ENCODE measurements at regions not wholly inside any gene's neighbourhood (a gene's known extent, or its start where the extent isn't known, plus 50 kb on each side); places are given as distances from the start of the nearest gene placed in this dataset.

GRCh38 chr2:53314718-53315117 lies 452.9 kb upstream of the CHAC2 start:
- no peak for TF ChIP-seq FOXP2 (optimal IDR thresholded peaks at IDR 0.05; ENCODE audit: borderline replicate concordance, extremely low read depth, extremely low read length, insufficient read depth)
- no peak for TF ChIP-seq POLR2AphosphoS5 (IDR thresholded peaks at IDR 0.05; ENCODE audit: low read depth, low read length)
- TF ChIP-seq TAF1 (IDR thresholded peaks at IDR 0.05; ENCODE audit: borderline replicate concordance, insufficient read depth, low read length) = no peak

DNA sequence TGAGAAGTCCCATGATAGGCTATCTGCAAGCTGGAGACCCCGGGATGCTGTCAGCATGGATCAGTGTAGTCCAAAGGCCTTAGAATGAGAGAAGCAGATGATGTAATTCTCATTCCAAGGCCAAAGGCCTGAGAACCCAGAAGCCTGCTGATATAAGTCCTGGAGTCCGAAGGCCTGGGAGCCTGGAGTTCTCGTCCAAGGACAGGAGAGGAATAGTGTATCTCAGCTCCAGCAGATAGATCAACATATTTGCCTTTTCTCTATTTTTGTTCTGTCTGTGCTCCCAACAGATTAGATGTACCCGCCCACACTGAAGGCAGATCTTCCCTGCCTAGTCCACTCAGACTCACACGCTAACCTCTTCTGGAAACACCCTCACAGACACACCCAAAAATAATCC lies 454.9 kb upstream of the CHAC2 start:
- no peak for TF ChIP-seq POLR2AphosphoS5 (IDR thresholded peaks at IDR 0.05; ENCODE audit: low read depth, low read length)
- TF ChIP-seq, protein P1, sequence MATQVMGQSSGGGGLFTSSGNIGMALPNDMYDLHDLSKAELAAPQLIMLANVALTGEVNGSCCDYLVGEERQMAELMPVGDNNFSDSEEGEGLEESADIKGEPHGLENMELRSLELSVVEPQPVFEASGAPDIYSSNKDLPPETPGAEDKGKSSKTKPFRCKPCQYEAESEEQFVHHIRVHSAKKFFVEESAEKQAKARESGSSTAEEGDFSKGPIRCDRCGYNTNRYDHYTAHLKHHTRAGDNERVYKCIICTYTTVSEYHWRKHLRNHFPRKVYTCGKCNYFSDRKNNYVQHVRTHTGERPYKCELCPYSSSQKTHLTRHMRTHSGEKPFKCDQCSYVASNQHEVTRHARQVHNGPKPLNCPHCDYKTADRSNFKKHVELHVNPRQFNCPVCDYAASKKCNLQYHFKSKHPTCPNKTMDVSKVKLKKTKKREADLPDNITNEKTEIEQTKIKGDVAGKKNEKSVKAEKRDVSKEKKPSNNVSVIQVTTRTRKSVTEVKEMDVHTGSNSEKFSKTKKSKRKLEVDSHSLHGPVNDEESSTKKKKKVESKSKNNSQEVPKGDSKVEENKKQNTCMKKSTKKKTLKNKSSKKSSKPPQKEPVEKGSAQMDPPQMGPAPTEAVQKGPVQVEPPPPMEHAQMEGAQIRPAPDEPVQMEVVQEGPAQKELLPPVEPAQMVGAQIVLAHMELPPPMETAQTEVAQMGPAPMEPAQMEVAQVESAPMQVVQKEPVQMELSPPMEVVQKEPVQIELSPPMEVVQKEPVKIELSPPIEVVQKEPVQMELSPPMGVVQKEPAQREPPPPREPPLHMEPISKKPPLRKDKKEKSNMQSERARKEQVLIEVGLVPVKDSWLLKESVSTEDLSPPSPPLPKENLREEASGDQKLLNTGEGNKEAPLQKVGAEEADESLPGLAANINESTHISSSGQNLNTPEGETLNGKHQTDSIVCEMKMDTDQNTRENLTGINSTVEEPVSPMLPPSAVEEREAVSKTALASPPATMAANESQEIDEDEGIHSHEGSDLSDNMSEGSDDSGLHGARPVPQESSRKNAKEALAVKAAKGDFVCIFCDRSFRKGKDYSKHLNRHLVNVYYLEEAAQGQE (IDR thresholded peaks at IDR 0.05; ENCODE audit: insufficient read depth in 1 of 2, low read depth in 2 of 2, low read length in 2 of 2) = no peak
- TF ChIP-seq SIN3A (IDR thresholded peaks at IDR 0.05; ENCODE audit: borderline replicate concordance, insufficient read depth, low read length) = no peak
- TF ChIP-seq TAF1 (IDR thresholded peaks at IDR 0.05; ENCODE audit: borderline replicate concordance, insufficient read depth, low read length) = no peak
- TF ChIP-seq FOXP2 (optimal IDR thresholded peaks at IDR 0.05; ENCODE audit: borderline replicate concordance, extremely low read depth, extremely low read length, insufficient read depth) = no peak

- TF ChIP-seq, protein P1 (IDR thresholded peaks at IDR 0.05; ENCODE audit: insufficient read depth in 1 of 2, low read depth in 2 of 2, low read length in 2 of 2) = no peak
- TF ChIP-seq FOXP2 (optimal IDR thresholded peaks at IDR 0.05; ENCODE audit: borderline replicate concordance, extremely low read depth, extremely low read length, insufficient read depth) (no peak), SIN3A (IDR thresholded peaks at IDR 0.05; ENCODE audit: borderline replicate concordance, insufficient read depth, low read length) (no peak), TAF1 (IDR thresholded peaks at IDR 0.05; ENCODE audit: borderline replicate concordance, insufficient read depth, low read length) (no peak), POLR2AphosphoS5 (IDR thresholded peaks at IDR 0.05; ENCODE audit: low read depth, low read length) (no peak)
Observed at GRCh38 chr2:53312181-53312580, 455.4 kb upstream of the CHAC2 start.

DNA sequence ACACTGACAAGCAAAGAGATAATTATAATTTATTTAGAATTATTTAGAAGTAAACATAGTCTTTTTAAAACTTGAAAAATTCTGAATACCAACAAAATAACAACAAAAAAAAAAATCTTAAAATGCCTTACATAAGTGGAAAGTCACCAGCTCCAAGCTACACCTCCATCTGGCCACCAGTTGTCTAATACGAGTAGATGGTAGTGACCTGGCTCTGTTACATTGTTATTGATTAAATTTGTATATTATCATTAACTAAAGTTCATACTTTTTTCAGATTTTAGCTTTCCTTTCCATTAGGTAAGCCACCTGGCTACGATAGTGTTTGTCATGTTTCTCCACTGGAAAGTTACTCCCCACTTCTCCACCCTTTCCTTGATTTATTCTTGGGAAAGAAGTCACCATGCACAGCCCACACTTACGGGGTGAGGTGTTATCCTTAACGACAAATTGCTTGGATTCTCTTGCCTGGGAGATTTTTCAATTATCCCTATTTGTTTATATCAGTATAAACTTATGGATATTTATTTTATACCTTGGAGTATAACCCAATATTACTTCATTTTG lies 464.5 kb upstream of the CHAC2 start:
- no peak for TF ChIP-seq TAF1 (IDR thresholded peaks at IDR 0.05; ENCODE audit: borderline replicate concordance, insufficient read depth, low read length)
- no peak for TF ChIP-seq POLR2AphosphoS5 (IDR thresholded peaks at IDR 0.05; ENCODE audit: low read depth, low read length)
- TF ChIP-seq SIN3A (IDR thresholded peaks at IDR 0.05; ENCODE audit: borderline replicate concordance, insufficient read depth, low read length) = no peak
- no peak for TF ChIP-seq FOXP2 (optimal IDR thresholded peaks at IDR 0.05; ENCODE audit: borderline replicate concordance, extremely low read depth, extremely low read length, insufficient read depth)
- TF ChIP-seq, protein P1 (IDR thresholded peaks at IDR 0.05; ENCODE audit: insufficient read depth in 1 of 2, low read depth in 2 of 2, low read length in 2 of 2) = no peak

DNA sequence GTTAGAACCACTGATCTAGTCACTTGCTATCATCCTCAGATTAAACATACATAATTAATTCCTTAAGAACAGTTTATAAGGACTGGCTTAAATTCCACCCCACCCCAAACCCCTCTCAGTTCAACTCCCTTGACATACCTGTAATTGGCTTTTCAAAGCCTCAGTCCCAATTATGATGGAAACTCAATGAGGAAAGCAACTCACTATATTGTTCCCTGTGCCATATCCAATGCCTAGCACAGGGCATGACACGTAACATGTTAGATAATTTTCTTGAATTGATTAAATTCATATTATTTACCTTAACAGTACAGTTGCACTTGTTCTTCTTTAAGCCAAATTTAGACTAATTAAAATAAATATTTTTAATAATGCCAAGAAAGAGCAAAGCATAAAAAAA lies 465.1 kb upstream of the CHAC2 start:
- TF ChIP-seq POLR2AphosphoS5 (IDR thresholded peaks at IDR 0.05; ENCODE audit: low read depth, low read length) (no peak), TAF1 (IDR thresholded peaks at IDR 0.05; ENCODE audit: borderline replicate concordance, insufficient read depth, low read length) (no peak), FOXP2 (optimal IDR thresholded peaks at IDR 0.05; ENCODE audit: borderline replicate concordance, extremely low read depth, extremely low read length, insufficient read depth) (no peak)

DNA sequence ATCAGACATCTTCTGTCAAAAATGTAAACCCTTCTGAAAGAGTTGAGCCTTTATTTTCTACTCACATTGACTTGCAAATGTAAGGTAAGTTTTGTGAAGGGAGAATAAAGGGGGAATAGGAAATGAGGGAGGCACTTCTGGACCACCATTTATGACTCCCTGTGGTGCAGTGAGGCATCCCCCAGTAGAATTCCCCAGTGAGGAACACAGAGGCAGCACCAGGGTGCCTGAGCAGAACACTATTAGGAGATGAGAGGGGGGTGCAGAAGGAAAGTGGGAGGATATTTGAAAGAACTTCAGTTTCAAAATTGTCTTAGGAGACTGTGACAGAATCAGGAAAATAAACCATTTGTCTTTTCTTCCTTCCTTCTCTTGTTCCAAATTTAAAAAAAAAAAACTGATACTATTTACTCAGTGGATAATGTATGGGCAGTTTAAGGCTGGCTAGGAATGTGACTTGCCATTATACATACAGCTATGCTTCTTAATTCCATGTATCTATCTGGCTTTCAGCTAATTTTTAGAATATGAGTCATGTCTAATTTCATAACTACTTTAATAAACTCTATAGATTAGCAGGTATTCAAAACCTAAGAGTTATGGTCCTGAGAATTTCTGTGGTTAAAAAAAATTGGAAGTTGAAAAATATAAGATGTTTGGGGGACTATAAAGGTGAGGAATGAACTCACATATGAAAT lies 478.1 kb upstream of the CHAC2 start:
- TF ChIP-seq POLR2AphosphoS5 (IDR thresholded peaks at IDR 0.05; ENCODE audit: low read depth, low read length) (no peak), TAF1 (IDR thresholded peaks at IDR 0.05; ENCODE audit: borderline replicate concordance, insufficient read depth, low read length) (no peak), FOXP2 (optimal IDR thresholded peaks at IDR 0.05; ENCODE audit: borderline replicate concordance, extremely low read depth, extremely low read length, insufficient read depth) (no peak), SIN3A (IDR thresholded peaks at IDR 0.05; ENCODE audit: borderline replicate concordance, insufficient read depth, low read length) (no peak)
- TF ChIP-seq, protein P1 (IDR thresholded peaks at IDR 0.05; ENCODE audit: insufficient read depth in 1 of 2, low read depth in 2 of 2, low read length in 2 of 2) = no peak

Measured in PFSK-1 (cell line).